PC-9 (cell line): ENCODE measurements at regions not wholly inside any gene's neighbourhood (a gene's known extent, or its start where the extent isn't known, plus 50 kb on each side); places are given as distances from the start of the nearest gene placed in this dataset.

Experiments used
- EZH2 ChIP-seq: fragments of 200-600 bp; sonication (generic); IDR thresholded peaks from 2 replicates; pipeline ENCODE4 v1.8.0; 2017; ENCODE audit warnings: antibody characterized with exemption, low read depth
- TF ChIP-seq, protein P1 (sequence below): fragments of 200-600 bp; sonication (generic); conservative IDR thresholded peaks from 2 replicates; pipeline ENCODE4 v1.6.1; 2017; ENCODE audit warnings: mixed run types, antibody characterized with exemption, mild to moderate bottlenecking, moderate library complexity

GRCh38 chr3:22735373-22735772, 467.8 kb upstream of the UBE2E2 start:
- TF ChIP-seq, protein P1, sequence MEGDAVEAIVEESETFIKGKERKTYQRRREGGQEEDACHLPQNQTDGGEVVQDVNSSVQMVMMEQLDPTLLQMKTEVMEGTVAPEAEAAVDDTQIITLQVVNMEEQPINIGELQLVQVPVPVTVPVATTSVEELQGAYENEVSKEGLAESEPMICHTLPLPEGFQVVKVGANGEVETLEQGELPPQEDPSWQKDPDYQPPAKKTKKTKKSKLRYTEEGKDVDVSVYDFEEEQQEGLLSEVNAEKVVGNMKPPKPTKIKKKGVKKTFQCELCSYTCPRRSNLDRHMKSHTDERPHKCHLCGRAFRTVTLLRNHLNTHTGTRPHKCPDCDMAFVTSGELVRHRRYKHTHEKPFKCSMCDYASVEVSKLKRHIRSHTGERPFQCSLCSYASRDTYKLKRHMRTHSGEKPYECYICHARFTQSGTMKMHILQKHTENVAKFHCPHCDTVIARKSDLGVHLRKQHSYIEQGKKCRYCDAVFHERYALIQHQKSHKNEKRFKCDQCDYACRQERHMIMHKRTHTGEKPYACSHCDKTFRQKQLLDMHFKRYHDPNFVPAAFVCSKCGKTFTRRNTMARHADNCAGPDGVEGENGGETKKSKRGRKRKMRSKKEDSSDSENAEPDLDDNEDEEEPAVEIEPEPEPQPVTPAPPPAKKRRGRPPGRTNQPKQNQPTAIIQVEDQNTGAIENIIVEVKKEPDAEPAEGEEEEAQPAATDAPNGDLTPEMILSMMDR, result no peak
- no peak for TF ChIP-seq EZH2
